Transverse colon (tissue), 4 donors: ENCODE measurements at regions not wholly inside any gene's neighbourhood (a gene's known extent, or its start where the extent isn't known, plus 50 kb on each side); places are given as distances from the start of the nearest gene placed in this dataset.

Experiments used
- DNase-seq: peaks from one replicate; pipeline ENCODE4 v3.0.0-alpha.2; 2019
- H3K27ac ChIP-seq, 4 donors: fragments of 200-600 bp; sonication (generic); 2 replicates each; pipeline ENCODE4 v1.5.1; 2016 to 2018; ENCODE audit warnings: inconsistent platforms in 4 of 4
- H3K27me3 ChIP-seq: fragments of 200-600 bp; sonication (generic); 2 replicates; pipeline ENCODE4 v1.5.1; 2017; ENCODE audit warnings: inconsistent platforms
- H3K36me3 ChIP-seq, 4 donors: fragments of 200-600 bp; sonication (generic); 2 replicates each; pipeline ENCODE4 v1.5.1; 2017 to 2019; ENCODE audit warnings: inconsistent platforms in 4 of 4
- H3K4me1 ChIP-seq, 4 donors: fragments of 200-600 bp; sonication (generic); 2 replicates each; pipeline ENCODE4 v1.5.1; 2017 to 2020; ENCODE audit warnings: inconsistent platforms in 4 of 4
- H3K4me3 ChIP-seq, 4 donors: fragments of 200-600 bp; sonication (generic); 1 replicate in 1 of 4; 2 replicates in 3 of 4; pipeline versions ENCODE4 v1.5.1 to v1.6.1; 2017 to 2019; ENCODE audit warnings: inconsistent platforms in 4 of 4
- H3K9me3 ChIP-seq, 2 donors: fragments of 200-600 bp; sonication (generic); 2 replicates each; pipeline ENCODE4 v1.5.1; 2017 to 2019; ENCODE audit warnings: inconsistent platforms in 2 of 2
- CTCF ChIP-seq, 5 experiments: fragments of 200-600 bp in 3 of 5; fragments of 450-650 bp in 2 of 5; sonication (generic) in 3 of 5; IDR thresholded peaks; 1 replicate in 2 of 5; 2 replicates in 3 of 5; pipeline ENCODE4 v1.5.1; 2016 to 2017; ENCODE audit warnings: antibody characterized with exemption in 5 of 5, inconsistent platforms in 3 of 5, mild to moderate bottlenecking in 2 of 5, moderate library complexity in 1 of 5
- EP300 ChIP-seq: sonication (generic); formaldehyde crosslinking; IDR thresholded peaks from one replicate; pipeline ENCODE4 v1.6.1; 2017; ENCODE audit warnings: antibody characterized with exemption, low read depth
- POLR2A ChIP-seq: fragments of 450-650 bp; IDR thresholded peaks from one replicate; pipeline ENCODE4 v1.6.1; 2016; ENCODE audit warnings: antibody characterized with exemption, mild to moderate bottlenecking, moderate library complexity
- POLR2AphosphoS5 ChIP-seq, 3 donors: sonication (generic); formaldehyde crosslinking; IDR thresholded peaks; one replicate each; pipeline ENCODE4 v1.6.1; 2016; ENCODE audit warnings: antibody characterized with exemption in 3 of 3
- WGBS, 2 donors: methylation state at CpG; one replicate each; pipeline ENCODE4 v1.1.5; 2018; ENCODE audit warnings: low coverage in 1 of 2; 5-methylcytosine and 5-hydroxymethylcytosine counted together
- in situ Hi-C, 4 donors: fragments of 200-750 bp; cut with MboI; loops; one replicate each; pipeline versions ENCODE4 v1.15.0 to v1.15.1; 2017; ENCODE audit warnings: low sequenced_read_pairs in 3 of 4, low pct_ligation_motif_present in 1 of 4, low pct_unique_long_range_greater_than_20kb in 1 of 4
- intact Hi-C: fragments of 100-400 bp; cut with DNase I; formaldehyde crosslinking; loops from one replicate; pipeline ENCODE4 v1.15.1; 2023; ENCODE audit warnings: low total_unique reads

DNA sequence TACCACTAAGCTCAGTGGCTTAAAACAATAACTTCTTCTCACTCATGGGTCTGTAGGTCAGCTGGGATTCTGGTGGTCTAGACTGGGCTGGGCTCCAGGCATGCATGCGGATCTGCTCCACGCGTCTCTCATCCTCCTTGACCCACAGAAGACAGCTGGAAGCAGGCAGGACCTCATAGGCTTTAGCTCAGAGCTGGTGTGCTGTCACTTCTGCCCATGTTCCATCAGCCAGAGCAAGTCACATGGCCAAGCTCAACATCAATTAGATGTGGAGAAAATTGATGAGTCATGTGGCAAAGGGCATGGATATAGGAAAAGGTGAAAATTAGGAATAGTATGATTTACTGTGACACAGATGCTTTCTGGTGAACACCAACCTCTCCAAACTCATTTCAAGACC lies 57.4 kb upstream of the PSMF1 start:
- H3K27me3 ChIP-seq = no peaks in the 10 kb centered on the region
- H3K27ac ChIP-seq = no peak overlapping the region
- DNase-seq = no peak
- H3K9me3 ChIP-seq = peaks cover 0 to 2% of the 10 kb centered on the region in 2 donors
- in situ Hi-C loops = no loop called here
- TF ChIP-seq POLR2AphosphoS5 (IDR thresholded peaks at IDR 0.05) (no peak), CTCF (IDR thresholded peaks at IDR 0.05) (no peak), EP300 (no peak)
- H3K4me1 ChIP-seq = peaks cover 0 to 17% (median 7%) of the 10 kb centered on the region in 4 donors
- no peaks in the 10 kb centered on the region for H3K36me3 ChIP-seq
- no peak overlapping the region for H3K4me3 ChIP-seq
- WGBS, 2 donors = 84% methylated on average over 3 of the region's 3 CpGs; no CpG with 5 or more reads in 1 of the 2 donors
- intact Hi-C loops = no loop called here

GRCh38 chr20:1061484-1062221 lies 56.7 kb upstream of the PSMF1 start:
- H3K4me3 ChIP-seq = no peak overlapping the region
- peaks cover 3 to 5% of the 10 kb centered on the region in 2 donors for H3K9me3 ChIP-seq
- H3K27me3 ChIP-seq = no peaks in the 10 kb centered on the region
- no peak for DNase-seq
- H3K4me1 ChIP-seq = peaks cover 0 to 17% (median 7%) of the 10 kb centered on the region in 4 donors
- in situ Hi-C loops = no loop called here
- TF ChIP-seq POLR2A = no peak
- TF ChIP-seq CTCF (IDR thresholded peaks at IDR 0.05) = no peak
- no peak for TF ChIP-seq EP300
- TF ChIP-seq POLR2AphosphoS5 (IDR thresholded peaks at IDR 0.05) = no peak
- intact Hi-C loops = no loop called here
- H3K36me3 ChIP-seq = no peaks in the 10 kb centered on the region
- peak overlapping the region in 2 of 4 donors; percentile 16 to 37 for H3K27ac ChIP-seq

- intact Hi-C loops (no loop called here), in situ Hi-C loops (no loop called here)
- peaks cover 5% of the 10 kb centered on the region in 2 donors for H3K9me3 ChIP-seq
- peak overlapping the region in 1 of 4 donors; percentile 37 for H3K27ac ChIP-seq
- H3K4me1 ChIP-seq = peaks cover 0 to 17% (median 7%) of the 10 kb centered on the region in 4 donors
- TF ChIP-seq POLR2AphosphoS5 (IDR thresholded peaks at IDR 0.05) (no peak), CTCF (IDR thresholded peaks at IDR 0.05) (peak in 1 of 5 experiments; percentile 29)
- H3K27me3 ChIP-seq = no peaks in the 10 kb centered on the region
- 39 to 50% methylated on average over 4 to 6 of the region's 6 CpGs for WGBS, 2 donors
- no peaks in the 10 kb centered on the region for H3K36me3 ChIP-seq
- DNase-seq = peak; percentile 60
- H3K4me3 ChIP-seq = no peak overlapping the region
Measured at GRCh38 chr20:1062334-1063010, 55.9 kb upstream of the PSMF1 start.
